Endodermal cell (in vitro differentiated cells): ENCODE measurements at regions not wholly inside any gene's neighbourhood (a gene's known extent, or its start where the extent isn't known, plus 50 kb on each side); places are given as distances from the start of the nearest gene placed in this dataset.

Source experiments
- DNase-seq: peaks from one replicate; pipeline ENCODE4 v3.0.0-alpha.2; 2017
- H3K27ac ChIP-seq: 2 replicates; pipeline ENCODE4 v1.5.1; 2013; ENCODE audit warnings: mild to moderate bottlenecking, low read depth, low read length, moderate library complexity
- H3K27me3 ChIP-seq: 2 replicates; pipeline ENCODE4 v1.6.1; 2013; ENCODE audit warnings: mild to moderate bottlenecking, low read length, moderate library complexity; ENCODE audit not compliant: insufficient read depth, control insufficient read depth, poor library complexity, severe bottlenecking
- H3K36me3 ChIP-seq: 2 replicates; pipeline ENCODE4 v1.7.0; 2013; ENCODE audit warnings: mild to moderate bottlenecking, low read length, moderate library complexity; ENCODE audit not compliant: control insufficient read depth, insufficient read depth
- H3K4me1 ChIP-seq: one replicate; pipeline ENCODE4 v1.7.0; 2013; ENCODE audit warnings: low read length; ENCODE audit not compliant: control insufficient read depth, insufficient read depth
- H3K4me3 ChIP-seq: 2 replicates; pipeline ENCODE4 v1.5.1; 2013; ENCODE audit warnings: mild to moderate bottlenecking, low read length, moderate library complexity
- H3K9ac ChIP-seq: 2 replicates; pipeline ENCODE4 v1.6.1; 2013; ENCODE audit warnings: mild to moderate bottlenecking, low read length, moderate library complexity; ENCODE audit not compliant: poor library complexity, severe bottlenecking; ENCODE audit errors: extremely low read depth
- H3K9me3 ChIP-seq: 2 replicates; pipeline ENCODE4 v1.6.1; 2013; ENCODE audit warnings: mild to moderate bottlenecking, low read length, moderate library complexity; ENCODE audit not compliant: control insufficient read depth
- H3K27ac Mint-ChIP-seq: 2 replicates; pipeline ENCODE4 v1.8.0; 2020; ENCODE audit warnings: mixed read lengths
- H3K27me3 Mint-ChIP-seq: 2 replicates; pipeline ENCODE4 v1.8.0; 2021; ENCODE audit warnings: mild to moderate bottlenecking, mixed read lengths; ENCODE audit not compliant: insufficient read depth
- H3K36me3 Mint-ChIP-seq: 2 replicates; pipeline ENCODE4 v1.8.0; 2020; ENCODE audit warnings: low read depth, mixed read lengths
- H3K4me1 Mint-ChIP-seq: 2 replicates; pipeline ENCODE4 v1.8.0; 2020; ENCODE audit warnings: mixed read lengths
- H3K4me3 Mint-ChIP-seq: 2 replicates; pipeline ENCODE4 v1.8.0; 2020; ENCODE audit warnings: mild to moderate bottlenecking, moderate library complexity, mixed read lengths
- H3K9me3 Mint-ChIP-seq: 2 replicates; pipeline ENCODE4 v1.8.0; 2020; ENCODE audit warnings: mild to moderate bottlenecking, mixed read lengths
- CTCF ChIP-seq: fragments of 200-600 bp; sonication (generic); conservative IDR thresholded peaks from 2 replicates; pipeline ENCODE4 v1.5.0; 2021; ENCODE audit warnings: antibody characterized with exemption, mild to moderate bottlenecking
- WGBS, 2 experiments: methylation state at CpG; one replicate each; pipeline versions ENCODE4 v1.1.5 to v1.1.7; 2013; ENCODE audit warnings: missing lambda C conversion rate in 2 of 2, mixed read lengths in 1 of 2; ENCODE audit not compliant: insufficient coverage in 1 of 2, insufficient read length in 1 of 2; 5-methylcytosine and 5-hydroxymethylcytosine counted together

DNA sequence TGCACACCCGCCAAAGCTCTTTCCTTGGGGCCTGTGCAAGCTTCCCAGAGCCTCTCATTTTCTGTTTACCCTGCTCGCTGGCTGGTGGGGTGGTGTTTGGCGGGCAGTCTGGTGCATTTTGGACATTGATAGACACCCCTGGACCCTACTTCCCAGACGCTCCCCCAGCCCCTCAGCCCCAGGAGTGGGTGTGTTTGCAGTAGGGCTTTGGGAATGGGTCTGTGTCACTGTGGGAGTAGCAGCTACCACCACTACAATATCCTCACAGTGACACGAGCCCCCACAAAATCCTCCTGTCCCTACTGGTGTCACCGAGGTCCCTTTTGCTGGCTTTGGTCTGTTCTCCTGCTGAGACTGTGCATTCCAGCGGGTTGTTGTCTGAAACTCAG lies 371.3 kb downstream of the TMEM121 start:
- no peak for TF ChIP-seq CTCF
- no peak for DNase-seq
- Histone ChIP-seq H3K9me3 (no peaks in the 10 kb centered on the region), H3K4me3 (no peak overlapping the region), H3K27me3 (no peaks in the 10 kb centered on the region), H3K27ac (no peak overlapping the region), H3K9ac (no peak overlapping the region), H3K4me1 (no peaks in the 10 kb centered on the region), H3K36me3 (no peaks in the 10 kb centered on the region)
- no peak overlapping the region for H3K27ac Mint-ChIP-seq
- peaks cover 89% of the 10 kb centered on the region for H3K9me3 Mint-ChIP-seq
- H3K4me1 Mint-ChIP-seq, result no peaks in the 10 kb centered on the region
- WGBS, 2 experiments, result 60 to 66% methylated on average over 1 to 6 of the region's 7 CpGs
- H3K4me3 Mint-ChIP-seq, result no peak overlapping the region
- peaks cover 1% of the 10 kb centered on the region for H3K36me3 Mint-ChIP-seq
- H3K27me3 Mint-ChIP-seq, result no peaks in the 10 kb centered on the region

GRCh38 chr14:105898482-105899010 lies 372.2 kb downstream of the TMEM121 start:
- Mint-ChIP-seq H3K4me3 (no peak overlapping the region), H3K9me3 (peaks cover 90% of the 10 kb centered on the region), H3K4me1 (no peaks in the 10 kb centered on the region), H3K36me3 (peaks cover 1% of the 10 kb centered on the region), H3K27me3 (no peaks in the 10 kb centered on the region), H3K27ac (no peak overlapping the region)
- no peak for DNase-seq
- no peak for TF ChIP-seq CTCF
- Histone ChIP-seq H3K9ac (no peak overlapping the region), H3K4me3 (no peak overlapping the region), H3K4me1 (no peaks in the 10 kb centered on the region), H3K27me3 (no peaks in the 10 kb centered on the region), H3K27ac (no peak overlapping the region), H3K9me3 (no peaks in the 10 kb centered on the region), H3K36me3 (no peaks in the 10 kb centered on the region)
- WGBS, 2 experiments, result 60 to 83% methylated on average over 1 to 11 of the region's 11 CpGs

- Mint-ChIP-seq H3K4me1 (no peaks in the 10 kb centered on the region), H3K27me3 (no peaks in the 10 kb centered on the region), H3K36me3 (peaks cover 1% of the 10 kb centered on the region), H3K27ac (no peak overlapping the region), H3K4me3 (no peak overlapping the region), H3K9me3 (peaks cover 90% of the 10 kb centered on the region)
- Histone ChIP-seq H3K27me3 (no peaks in the 10 kb centered on the region), H3K9ac (no peak overlapping the region), H3K4me3 (no peak overlapping the region), H3K9me3 (no peaks in the 10 kb centered on the region), H3K4me1 (no peaks in the 10 kb centered on the region), H3K36me3 (no peaks in the 10 kb centered on the region), H3K27ac (no peak overlapping the region)
- 79 to 80% methylated on average over 1 to 9 of the region's 9 CpGs for WGBS, 2 experiments
- no peak for DNase-seq
- no peak for TF ChIP-seq CTCF
These were observed 372.8 kb downstream of the TMEM121 start for GRCh38 chr14:105899071-105899641.
